ENCODE measurements at regions not wholly inside any gene's neighbourhood (a gene's known extent, or its start where the extent isn't known, plus 50 kb on each side); places are given as distances from the start of the nearest gene placed in this dataset.

GRCh38 chr1:81606656-81607055 is 194.1 kb upstream of the ADGRL2 start:
- Histone ChIP-seq H3K4me3 (ENCODE audit: low read length) (no peak overlapping the region), H3K79me2 (ENCODE audit: low read length) (no peaks in the 10 kb centered on the region), H3K4me1 (ENCODE audit: low read length) (no peaks in the 10 kb centered on the region), H3K9me2 (replicated peaks; ENCODE audit: insufficient read depth, low read length) (no peaks in the 10 kb centered on the region), H2AFZ (ENCODE audit: low read length) (no peak overlapping the region), H3K27ac (ENCODE audit: low read length) (no peak overlapping the region), H3K27me3 (ENCODE audit: low read length) (no peaks in the 10 kb centered on the region), H3K36me3 (ENCODE audit: insufficient read depth, low read length) (no peaks in the 10 kb centered on the region), H3K4me2 (ENCODE audit: low read depth, low read length, poor library complexity, severe bottlenecking) (no peak overlapping the region), H3K9ac (ENCODE audit: low read length) (no peak overlapping the region), H4K20me1 (ENCODE audit: insufficient read depth, low read depth, low read length) (no peaks in the 10 kb centered on the region), H3K9me3 (ENCODE audit: low read length) (peaks cover 3% of the 10 kb centered on the region; the same call in 1 of the 2 replicates)
- DNase-seq: no peak

GRCh38 chr1:81605023-81605422 is 195.7 kb upstream of the ADGRL2 start:
- Histone ChIP-seq H3K4me3 (ENCODE audit: low read length) (no peak overlapping the region), H3K9ac (ENCODE audit: low read length) (no peak overlapping the region), H2AFZ (ENCODE audit: low read length) (no peak overlapping the region), H3K9me2 (replicated peaks; ENCODE audit: insufficient read depth, low read length) (no peaks in the 10 kb centered on the region), H3K4me1 (ENCODE audit: low read length) (no peaks in the 10 kb centered on the region), H3K27me3 (ENCODE audit: low read length) (no peaks in the 10 kb centered on the region), H3K79me2 (ENCODE audit: low read length) (no peaks in the 10 kb centered on the region), H4K20me1 (ENCODE audit: insufficient read depth, low read depth, low read length) (no peaks in the 10 kb centered on the region), H3K27ac (ENCODE audit: low read length) (no peak overlapping the region), H3K36me3 (ENCODE audit: insufficient read depth, low read length) (no peaks in the 10 kb centered on the region), H3K4me2 (ENCODE audit: low read depth, low read length, poor library complexity, severe bottlenecking) (no peak overlapping the region), H3K9me3 (ENCODE audit: low read length) (peaks cover 6% of the 10 kb centered on the region; the same call in 1 of the 2 replicates)
- DNase-seq: no peak

- H2AFZ ChIP-seq (ENCODE audit: low read length): no peak overlapping the region
- H4K20me1 ChIP-seq (ENCODE audit: insufficient read depth, low read depth, low read length): no peaks in the 10 kb centered on the region
These were observed 199.7 kb upstream of the ADGRL2 start for GRCh38 chr1:81600878-81601622.

GRCh38 chr1:81600363-81600762 is 200.4 kb upstream of the ADGRL2 start:
- H3K27me3 ChIP-seq (ENCODE audit: low read length): no peaks in the 10 kb centered on the region
- H3K9me3 ChIP-seq (ENCODE audit: low read length): peaks cover 9% of the 10 kb centered on the region; the same call in 1 of the 2 replicates
- no peaks in the 10 kb centered on the region for H4K20me1 ChIP-seq (ENCODE audit: insufficient read depth, low read depth, low read length)
- H3K9ac ChIP-seq (ENCODE audit: low read length): no peak overlapping the region
- H2AFZ ChIP-seq (ENCODE audit: low read length): no peak overlapping the region
- H3K9me2 ChIP-seq (replicated peaks; ENCODE audit: insufficient read depth, low read length): no peaks in the 10 kb centered on the region
- no peak overlapping the region for H3K27ac ChIP-seq (ENCODE audit: low read length)
- H3K79me2 ChIP-seq (ENCODE audit: low read length): no peaks in the 10 kb centered on the region
- H3K4me3 ChIP-seq (ENCODE audit: low read length): no peak overlapping the region
- H3K4me1 ChIP-seq (ENCODE audit: low read length): no peaks in the 10 kb centered on the region
- DNase-seq: no peak
- H3K4me2 ChIP-seq (ENCODE audit: low read depth, low read length, poor library complexity, severe bottlenecking): no peak overlapping the region
- H3K36me3 ChIP-seq (ENCODE audit: insufficient read depth, low read length): no peaks in the 10 kb centered on the region

More at GRCh38 chr1:81600878-81601622, 199.7 kb upstream of the ADGRL2 start:
- Histone ChIP-seq H3K36me3 (ENCODE audit: insufficient read depth, low read length) (no peaks in the 10 kb centered on the region), H3K4me1 (ENCODE audit: low read length) (no peaks in the 10 kb centered on the region), H3K27me3 (ENCODE audit: low read length) (no peaks in the 10 kb centered on the region), H3K27ac (ENCODE audit: low read length) (no peak overlapping the region), H3K4me3 (ENCODE audit: low read length) (no peak overlapping the region), H3K9me2 (replicated peaks; ENCODE audit: insufficient read depth, low read length) (no peaks in the 10 kb centered on the region), H3K9me3 (ENCODE audit: low read length) (peaks cover 9% of the 10 kb centered on the region; the same call in 1 of the 2 replicates), H3K9ac (ENCODE audit: low read length) (no peak overlapping the region), H3K79me2 (ENCODE audit: low read length) (no peaks in the 10 kb centered on the region), H3K4me2 (ENCODE audit: low read depth, low read length, poor library complexity, severe bottlenecking) (no peak overlapping the region)
- no peak for DNase-seq

- Histone ChIP-seq H3K27ac (ENCODE audit: low read length) (no peak overlapping the region), H3K4me2 (ENCODE audit: low read depth, low read length, poor library complexity, severe bottlenecking) (no peak overlapping the region), H3K4me1 (ENCODE audit: low read length) (no peaks in the 10 kb centered on the region), H3K9me2 (replicated peaks; ENCODE audit: insufficient read depth, low read length) (no peaks in the 10 kb centered on the region), H3K9me3 (ENCODE audit: low read length) (peaks cover 9% of the 10 kb centered on the region; the same call in 1 of the 2 replicates), H3K36me3 (ENCODE audit: insufficient read depth, low read length) (no peaks in the 10 kb centered on the region), H3K27me3 (ENCODE audit: low read length) (no peaks in the 10 kb centered on the region), H2AFZ (ENCODE audit: low read length) (no peak overlapping the region), H3K4me3 (ENCODE audit: low read length) (no peak overlapping the region), H3K9ac (ENCODE audit: low read length) (no peak overlapping the region), H4K20me1 (ENCODE audit: insufficient read depth, low read depth, low read length) (no peaks in the 10 kb centered on the region), H3K79me2 (ENCODE audit: low read length) (no peaks in the 10 kb centered on the region)
- no peak for DNase-seq
These were observed 202.1 kb upstream of the ADGRL2 start for GRCh38 chr1:81598623-81599022.

GRCh38 chr1:81597720-81598426 is 202.9 kb upstream of the ADGRL2 start:
- Histone ChIP-seq H3K9me3 (ENCODE audit: low read length) (0 out of 2 replicates have a peak, but pooled peaks cover 6% of the 10 kb centered on the region), H2AFZ (ENCODE audit: low read length) (no peak overlapping the region), H3K27me3 (ENCODE audit: low read length) (no peaks in the 10 kb centered on the region), H3K4me2 (ENCODE audit: low read depth, low read length, poor library complexity, severe bottlenecking) (no peak overlapping the region), H3K4me3 (ENCODE audit: low read length) (no peak overlapping the region), H4K20me1 (ENCODE audit: insufficient read depth, low read depth, low read length) (no peaks in the 10 kb centered on the region), H3K27ac (ENCODE audit: low read length) (no peak overlapping the region), H3K9ac (ENCODE audit: low read length) (no peak overlapping the region), H3K36me3 (ENCODE audit: insufficient read depth, low read length) (no peaks in the 10 kb centered on the region), H3K79me2 (ENCODE audit: low read length) (no peaks in the 10 kb centered on the region), H3K4me1 (ENCODE audit: low read length) (no peaks in the 10 kb centered on the region), H3K9me2 (replicated peaks; ENCODE audit: insufficient read depth, low read length) (no peaks in the 10 kb centered on the region)
- DNase-seq: no peak

GRCh38 chr1:81596341-81596740 is 204.4 kb upstream of the ADGRL2 start:
- H4K20me1 ChIP-seq (ENCODE audit: insufficient read depth, low read depth, low read length): no peaks in the 10 kb centered on the region
- no peak overlapping the region for H3K4me2 ChIP-seq (ENCODE audit: low read depth, low read length, poor library complexity, severe bottlenecking)
- peaks cover 6% of the 10 kb centered on the region; the same call in 1 of the 2 replicates for H3K9me3 ChIP-seq (ENCODE audit: low read length)
- no peaks in the 10 kb centered on the region for H3K9me2 ChIP-seq (replicated peaks; ENCODE audit: insufficient read depth, low read length)
- no peak overlapping the region for H2AFZ ChIP-seq (ENCODE audit: low read length)
- no peaks in the 10 kb centered on the region for H3K79me2 ChIP-seq (ENCODE audit: low read length)
- H3K27ac ChIP-seq (ENCODE audit: low read length): no peak overlapping the region
- H3K4me3 ChIP-seq (ENCODE audit: low read length): no peak overlapping the region
- no peaks in the 10 kb centered on the region for H3K4me1 ChIP-seq (ENCODE audit: low read length)
- DNase-seq: no peak
- H3K9ac ChIP-seq (ENCODE audit: low read length): no peak overlapping the region
- no peaks in the 10 kb centered on the region for H3K36me3 ChIP-seq (ENCODE audit: insufficient read depth, low read length)
- H3K27me3 ChIP-seq (ENCODE audit: low read length): no peaks in the 10 kb centered on the region

- Histone ChIP-seq H3K27me3 (ENCODE audit: low read length) (no peaks in the 10 kb centered on the region), H2AFZ (ENCODE audit: low read length) (no peak overlapping the region), H3K9me2 (replicated peaks; ENCODE audit: insufficient read depth, low read length) (no peaks in the 10 kb centered on the region), H4K20me1 (ENCODE audit: insufficient read depth, low read depth, low read length) (no peaks in the 10 kb centered on the region), H3K9ac (ENCODE audit: low read length) (no peak overlapping the region), H3K4me3 (ENCODE audit: low read length) (no peak overlapping the region), H3K4me2 (ENCODE audit: low read depth, low read length, poor library complexity, severe bottlenecking) (no peak overlapping the region), H3K36me3 (ENCODE audit: insufficient read depth, low read length) (no peaks in the 10 kb centered on the region), H3K4me1 (ENCODE audit: low read length) (no peaks in the 10 kb centered on the region), H3K27ac (ENCODE audit: low read length) (no peak overlapping the region), H3K79me2 (ENCODE audit: low read length) (no peaks in the 10 kb centered on the region), H3K9me3 (ENCODE audit: low read length) (peaks cover 3% of the 10 kb centered on the region; the same call in 1 of the 2 replicates)
- DNase-seq: no peak
These were observed 206.5 kb upstream of the ADGRL2 start for GRCh38 chr1:81594206-81594605.
